GM23338 (cell line): ENCODE measurements at regions not wholly inside any gene's neighbourhood (a gene's known extent, or its start where the extent isn't known, plus 50 kb on each side); places are given as distances from the start of the nearest gene placed in this dataset.

ENCODE experiments used
- ATAC-seq: fragments of 200-7000 bp; cut with Tn5 transposase; 3 replicates; pipeline ENCODE4 v1.9.1; 2020
- DNase-seq: peaks from one replicate; pipeline ENCODE4 v3.0.0-alpha.2; 2015; ENCODE audit warnings: low spot score
- H2AFZ ChIP-seq: fragments of 200-600 bp; sonication (generic); 2 replicates; pipeline ENCODE4 v1.8.0; 2016; ENCODE audit warnings: antibody characterized with exemption, mild to moderate bottlenecking, moderate library complexity
- H3F3A ChIP-seq: fragments of 200-600 bp; sonication (generic); replicated peaks from 2 replicates; pipeline ENCODE4 v1.8.0; 2017; ENCODE audit warnings: antibody characterized with exemption, mixed run types, low read depth
- H3K27ac ChIP-seq: fragments of 200-600 bp; sonication (generic); 2 replicates; pipeline ENCODE4 v1.6.1; 2016; ENCODE audit warnings: low read depth
- H3K27me3 ChIP-seq: fragments of 200-600 bp; sonication (generic); 2 replicates; pipeline ENCODE4 v1.8.0; 2016; ENCODE audit warnings: mild to moderate bottlenecking, mixed run types, moderate library complexity; ENCODE audit not compliant: insufficient read depth
- H3K36me3 ChIP-seq: fragments of 200-600 bp; sonication (generic); 2 replicates; pipeline ENCODE4 v1.8.0; 2016; ENCODE audit warnings: mild to moderate bottlenecking; ENCODE audit not compliant: insufficient read depth
- H3K4me1 ChIP-seq: fragments of 200-600 bp; sonication (generic); 2 replicates; pipeline ENCODE4 v1.8.0; 2016; ENCODE audit warnings: mild to moderate bottlenecking, moderate library complexity; ENCODE audit not compliant: insufficient read depth
- H3K4me2 ChIP-seq: fragments of 200-600 bp; sonication (generic); 2 replicates; pipeline ENCODE4 v1.7.1; 2017; ENCODE audit warnings: mixed run types
- H3K4me3 ChIP-seq: fragments of 200-600 bp; sonication (generic); 2 replicates; pipeline ENCODE4 v1.6.1; 2016; ENCODE audit warnings: mixed run types
- H3K79me2 ChIP-seq: fragments of 200-600 bp; sonication (generic); replicated peaks from 2 replicates; pipeline ENCODE4 v1.8.0; 2017; ENCODE audit warnings: mild to moderate bottlenecking; ENCODE audit not compliant: insufficient read depth
- H3K9me2 ChIP-seq: fragments of 200-600 bp; sonication (generic); 2 replicates; pipeline ENCODE4 v1.8.0; 2017; ENCODE audit not compliant: insufficient read depth
- H4K20me1 ChIP-seq: fragments of 200-600 bp; sonication (generic); replicated peaks from 2 replicates; pipeline ENCODE4 v1.8.0; 2017; ENCODE audit warnings: mild to moderate bottlenecking; ENCODE audit not compliant: insufficient read depth
- H3K27ac Mint-ChIP-seq: 2 replicates; pipeline ENCODE4 v1.8.0; 2020; ENCODE audit warnings: inconsistent platforms, mild to moderate bottlenecking, moderate library complexity, mixed read lengths
- H3K27me3 Mint-ChIP-seq: 3 replicates; pipeline ENCODE4 v1.8.0; 2022; ENCODE audit warnings: low read depth, mild to moderate bottlenecking, moderate library complexity, mixed read lengths, inconsistent platforms; ENCODE audit not compliant: insufficient read depth, poor library complexity
- H3K36me3 Mint-ChIP-seq: 3 replicates; pipeline ENCODE4 v1.8.0; 2021; ENCODE audit warnings: low read depth, mild to moderate bottlenecking, inconsistent platforms, moderate library complexity, mixed read lengths
- H3K4me1 Mint-ChIP-seq: 3 replicates; pipeline ENCODE4 v1.8.0; 2020; ENCODE audit warnings: mild to moderate bottlenecking, inconsistent platforms, mixed read lengths
- H3K4me3 Mint-ChIP-seq: 3 replicates; pipeline ENCODE4 v1.8.0; 2021; ENCODE audit warnings: moderate library complexity, mild to moderate bottlenecking, inconsistent platforms, mixed read lengths
- H3K9me3 Mint-ChIP-seq: 3 replicates; pipeline ENCODE4 v1.8.0; 2020; ENCODE audit warnings: moderate library complexity, mild to moderate bottlenecking, inconsistent platforms, mixed read lengths
- CREB1 ChIP-seq: fragments of 250-450 bp; sonication (Bioruptor Pico); IDR thresholded peaks from 2 replicates; pipeline ENCODE4 v1.5.0; 2020; ENCODE audit warnings: low read depth, mild to moderate bottlenecking, moderate library complexity
- CTCF ChIP-seq, 2 experiments: fragments of 200-600 bp in 1 of 2; sonication (generic) in 1 of 2; conservative IDR thresholded peaks; 2 replicates each; pipeline versions ENCODE4 v1.5.1 to v1.6.1; 2016 to 2017; ENCODE audit warnings: antibody characterized with exemption in 2 of 2, low read depth in 2 of 2, mild to moderate bottlenecking in 2 of 2, moderate library complexity in 1 of 2
- ETS1 ChIP-seq: IDR thresholded peaks from 2 replicates; pipeline ENCODE4 v1.6.1; 2016; ENCODE audit warnings: antibody characterized with exemption
- EZH2phosphoT487 ChIP-seq: fragments of 200-600 bp; sonication (generic); IDR thresholded peaks from one replicate; pipeline ENCODE4 v1.8.1; 2018; ENCODE audit warnings: antibody characterized with exemption; ENCODE audit not compliant: unreplicated experiment
- JUNB ChIP-seq: IDR thresholded peaks from one replicate; pipeline ENCODE4 v1.6.1; 2016; ENCODE audit warnings: antibody characterized with exemption; ENCODE audit not compliant: unreplicated experiment
- NANOG ChIP-seq: IDR thresholded peaks from 2 replicates; pipeline ENCODE4 v1.6.1; 2016; ENCODE audit warnings: antibody characterized with exemption, borderline replicate concordance
- POLR2AphosphoS5 ChIP-seq: IDR thresholded peaks from 2 replicates; pipeline ENCODE4 v1.6.1; 2016; ENCODE audit warnings: antibody characterized with exemption, low read depth
- STAT1 ChIP-seq: IDR thresholded peaks from one replicate; pipeline ENCODE4 v1.6.1; 2016; ENCODE audit warnings: antibody characterized with exemption; ENCODE audit not compliant: unreplicated experiment
- ZNF331 ChIP-seq: fragments of 250-450 bp; sonication (Bioruptor Pico); IDR thresholded peaks from 2 replicates; pipeline ENCODE4 v1.5.0; 2020; ENCODE audit warnings: low read depth, mild to moderate bottlenecking, moderate library complexity
- ZNF462 ChIP-seq: fragments of 250-450 bp; sonication (Bioruptor Pico); IDR thresholded peaks from 2 replicates; pipeline ENCODE4 v1.5.0; 2020; ENCODE audit warnings: mild to moderate bottlenecking, moderate library complexity

- no peaks in the 10 kb centered on the region for H3K36me3 ChIP-seq
- ATAC-seq (peak; percentile 56; the same call in 2 of the 3 replicates), DNase-seq (peak; percentile 31)
- no peaks in the 10 kb centered on the region for H3K9me2 ChIP-seq
- no peak overlapping the region for H3K27ac Mint-ChIP-seq
- H3K27me3 Mint-ChIP-seq = no peaks in the 10 kb centered on the region
- peaks cover 5% of the 10 kb centered on the region; the same call in 2 of the 3 replicates for H3K4me1 Mint-ChIP-seq
- H3K27ac ChIP-seq = no peak overlapping the region
- H3K4me3 ChIP-seq = no peak overlapping the region
- H3F3A ChIP-seq = no peaks in the 10 kb centered on the region
- H2AFZ ChIP-seq = peak overlapping the region; percentile 48; the same call in 1 of the 2 replicates
- TF ChIP-seq POLR2AphosphoS5 (no peak), JUNB (no peak), NANOG (no peak), EZH2phosphoT487 (no peak), ZNF331 (CRISPR knock-in tag) (no peak), CREB1 (CRISPR knock-in tag) (no peak), CTCF (conservative IDR thresholded peaks at IDR 0.05; ENCODE audit: low read depth in 2 of 2) (no peak), ZNF462 (no peak), STAT1 (no peak), ETS1 (no peak)
- H3K36me3 Mint-ChIP-seq = no peaks in the 10 kb centered on the region
- H3K4me3 Mint-ChIP-seq = no peak overlapping the region
- no peaks in the 10 kb centered on the region for H3K9me3 Mint-ChIP-seq
- no peaks in the 10 kb centered on the region for H3K4me1 ChIP-seq
- no peak overlapping the region for H3K4me2 ChIP-seq
- H4K20me1 ChIP-seq = no peaks in the 10 kb centered on the region
- no peaks in the 10 kb centered on the region for H3K27me3 ChIP-seq
- H3K79me2 ChIP-seq = no peaks in the 10 kb centered on the region
These were observed 1086.5 kb downstream of the EFNA5 start for GRCh38 chr5:106584268-106584667.
